Endodermal cell (in vitro differentiated cells): ENCODE measurements at regions not wholly inside any gene's neighbourhood (a gene's known extent, or its start where the extent isn't known, plus 50 kb on each side); places are given as distances from the start of the nearest gene placed in this dataset.
A peak's percentile ranks its signal among the peaks of the same experiment; 100 is the strongest.

ENCODE experiments used
- DNase-seq: peaks from one replicate; pipeline ENCODE4 v3.0.0-alpha.2; 2017
- H3K27ac ChIP-seq: 2 replicates; pipeline ENCODE4 v1.5.1; 2013; ENCODE audit warnings: mild to moderate bottlenecking, low read depth, low read length, moderate library complexity
- H3K27me3 ChIP-seq: 2 replicates; pipeline ENCODE4 v1.6.1; 2013; ENCODE audit warnings: mild to moderate bottlenecking, low read length, moderate library complexity; ENCODE audit not compliant: insufficient read depth, control insufficient read depth, poor library complexity, severe bottlenecking
- H3K36me3 ChIP-seq: 2 replicates; pipeline ENCODE4 v1.7.0; 2013; ENCODE audit warnings: mild to moderate bottlenecking, low read length, moderate library complexity; ENCODE audit not compliant: control insufficient read depth, insufficient read depth
- H3K4me1 ChIP-seq: one replicate; pipeline ENCODE4 v1.7.0; 2013; ENCODE audit warnings: low read length; ENCODE audit not compliant: control insufficient read depth, insufficient read depth
- H3K4me3 ChIP-seq: 2 replicates; pipeline ENCODE4 v1.5.1; 2013; ENCODE audit warnings: mild to moderate bottlenecking, low read length, moderate library complexity
- H3K9ac ChIP-seq: 2 replicates; pipeline ENCODE4 v1.6.1; 2013; ENCODE audit warnings: mild to moderate bottlenecking, low read length, moderate library complexity; ENCODE audit not compliant: poor library complexity, severe bottlenecking; ENCODE audit errors: extremely low read depth
- H3K9me3 ChIP-seq: 2 replicates; pipeline ENCODE4 v1.6.1; 2013; ENCODE audit warnings: mild to moderate bottlenecking, low read length, moderate library complexity; ENCODE audit not compliant: control insufficient read depth
- H3K27ac Mint-ChIP-seq: 2 replicates; pipeline ENCODE4 v1.8.0; 2020; ENCODE audit warnings: mixed read lengths
- H3K27me3 Mint-ChIP-seq: 2 replicates; pipeline ENCODE4 v1.8.0; 2021; ENCODE audit warnings: mild to moderate bottlenecking, mixed read lengths; ENCODE audit not compliant: insufficient read depth
- H3K36me3 Mint-ChIP-seq: 2 replicates; pipeline ENCODE4 v1.8.0; 2020; ENCODE audit warnings: low read depth, mixed read lengths
- H3K4me1 Mint-ChIP-seq: 2 replicates; pipeline ENCODE4 v1.8.0; 2020; ENCODE audit warnings: mixed read lengths
- H3K4me3 Mint-ChIP-seq: 2 replicates; pipeline ENCODE4 v1.8.0; 2020; ENCODE audit warnings: mild to moderate bottlenecking, moderate library complexity, mixed read lengths
- H3K9me3 Mint-ChIP-seq: 2 replicates; pipeline ENCODE4 v1.8.0; 2020; ENCODE audit warnings: mild to moderate bottlenecking, mixed read lengths
- CTCF ChIP-seq: fragments of 200-600 bp; sonication (generic); conservative IDR thresholded peaks from 2 replicates; pipeline ENCODE4 v1.5.0; 2021; ENCODE audit warnings: antibody characterized with exemption, mild to moderate bottlenecking
- WGBS, 2 experiments: methylation state at CpG; one replicate each; pipeline versions ENCODE4 v1.1.5 to v1.1.7; 2013; ENCODE audit warnings: missing lambda C conversion rate in 2 of 2, mixed read lengths in 1 of 2; ENCODE audit not compliant: insufficient coverage in 1 of 2, insufficient read length in 1 of 2; 5-methylcytosine and 5-hydroxymethylcytosine counted together

GRCh38 chr5:74949976-74950375 is 83.8 kb upstream of the FAM169A start:
- no peak for TF ChIP-seq CTCF
- peaks cover 6% of the 10 kb centered on the region for H3K9me3 ChIP-seq
- no peaks in the 10 kb centered on the region for H3K27me3 ChIP-seq
- no peak overlapping the region for H3K4me3 ChIP-seq
- no peak overlapping the region for H3K27ac ChIP-seq
- WGBS, 2 experiments = 94 to 95% methylated on average over 4 to 5 of the region's 5 CpGs
- no peak overlapping the region for H3K4me3 Mint-ChIP-seq
- H3K4me1 Mint-ChIP-seq = peaks cover 17% of the 10 kb centered on the region
- H3K36me3 ChIP-seq = no peaks in the 10 kb centered on the region
- H3K9me3 Mint-ChIP-seq = peaks cover 1% of the 10 kb centered on the region
- no peaks in the 10 kb centered on the region for H3K27me3 Mint-ChIP-seq
- no peak overlapping the region for H3K27ac Mint-ChIP-seq
- no peaks in the 10 kb centered on the region for H3K4me1 ChIP-seq
- H3K36me3 Mint-ChIP-seq = no peaks in the 10 kb centered on the region
- H3K9ac ChIP-seq = no peak overlapping the region
- DNase-seq = no peak

GRCh38 chr5:74948031-74948546 is 81.9 kb upstream of the FAM169A start:
- Histone ChIP-seq H3K27me3 (no peaks in the 10 kb centered on the region), H3K4me1 (no peaks in the 10 kb centered on the region), H3K36me3 (no peaks in the 10 kb centered on the region), H3K9me3 (no peaks in the 10 kb centered on the region), H3K9ac (no peak overlapping the region), H3K27ac (no peak overlapping the region), H3K4me3 (no peak overlapping the region)
- Mint-ChIP-seq H3K4me1 (peaks cover 23% of the 10 kb centered on the region), H3K9me3 (peaks cover 1% of the 10 kb centered on the region), H3K27me3 (no peaks in the 10 kb centered on the region), H3K27ac (no peak overlapping the region), H3K4me3 (no peak overlapping the region), H3K36me3 (no peaks in the 10 kb centered on the region)
- TF ChIP-seq CTCF = no peak
- DNase-seq = peak; percentile 57
- WGBS, 2 experiments = 88% methylated on average over 5 to 6 of the region's 6 CpGs

- Histone ChIP-seq H3K9me3 (no peaks in the 10 kb centered on the region), H3K4me3 (no peak overlapping the region), H3K36me3 (no peaks in the 10 kb centered on the region), H3K27ac (no peak overlapping the region), H3K4me1 (no peaks in the 10 kb centered on the region), H3K9ac (no peak overlapping the region), H3K27me3 (no peaks in the 10 kb centered on the region)
- Mint-ChIP-seq H3K9me3 (no peaks in the 10 kb centered on the region), H3K27me3 (no peaks in the 10 kb centered on the region), H3K27ac (no peak overlapping the region), H3K4me3 (no peak overlapping the region), H3K36me3 (no peaks in the 10 kb centered on the region), H3K4me1 (peaks cover 19% of the 10 kb centered on the region)
- no peak for TF ChIP-seq CTCF
- WGBS, 2 experiments = 96% methylated on average over 4 of the region's 4 CpGs
- DNase-seq = no peak
These were observed 80.3 kb upstream of the FAM169A start for GRCh38 chr5:74946471-74946870.
